ENCODE measurements at regions not wholly inside any gene's neighbourhood (a gene's known extent, or its start where the extent isn't known, plus 50 kb on each side); places are given as distances from the start of the nearest gene placed in this dataset.

DNA sequence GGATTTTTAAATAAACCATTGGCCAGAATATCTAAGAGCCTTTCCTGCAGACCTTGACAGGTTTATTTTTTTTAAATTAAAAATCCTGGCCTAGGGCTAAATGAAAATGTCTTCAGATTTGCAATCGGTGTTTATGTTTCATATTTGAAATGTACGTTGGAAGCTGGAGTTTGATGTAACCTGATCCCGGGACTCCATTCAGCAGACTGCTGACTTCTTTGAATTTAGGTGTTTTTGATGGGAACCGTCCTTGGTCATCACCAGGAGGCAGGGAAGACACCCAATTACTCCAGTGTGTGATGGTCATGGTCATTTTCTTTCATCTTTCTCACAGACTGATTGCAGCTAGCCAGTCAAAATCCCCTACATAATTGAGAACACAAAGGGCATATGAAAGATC lies 60.1 kb upstream of the BRINP1 start:
- TF ChIP-seq POLR2AphosphoS5 (IDR thresholded peaks at IDR 0.05; ENCODE audit: insufficient read depth, low read depth, low read length), result no peak
- no peak for TF ChIP-seq EZH2 (IDR thresholded peaks at IDR 0.05; ENCODE audit: borderline replicate concordance, low read depth, low read length, severe bottlenecking)
- TF ChIP-seq CTCF (IDR thresholded peaks at IDR 0.05; ENCODE audit: extremely low read depth in 1 of 2, insufficient read depth in 1 of 2, low read depth in 1 of 2, low read length in 2 of 2), result no peak

All from endothelial cell of umbilical vein (primary cell).